Neural cell (in vitro differentiated cells): ENCODE measurements at regions not wholly inside any gene's neighbourhood (a gene's known extent, or its start where the extent isn't known, plus 50 kb on each side); places are given as distances from the start of the nearest gene placed in this dataset.

Experiments
- H2AFZ ChIP-seq: fragments of 200-600, 300-800 bp; sonication (generic), shearing (Covaris generic); 2 replicates; pipeline ENCODE4 v1.6.0; 2014; ENCODE audit warnings: low read depth, mild to moderate bottlenecking, antibody characterized with exemption, low read length, moderate library complexity
- H3F3A ChIP-seq: fragments of 200-600 bp; shearing (Covaris generic); 2 replicates; pipeline ENCODE4 v1.6.1; 2016; ENCODE audit warnings: mild to moderate bottlenecking, moderate library complexity, mixed read lengths, antibody characterized with exemption, low read length; ENCODE audit not compliant: insufficient read depth, poor library complexity, severe bottlenecking
- H3K27ac ChIP-seq: fragments of 200-600, 300-800 bp; sonication (generic), shearing (Covaris generic); 2 replicates; pipeline ENCODE4 v1.5.1; 2014; ENCODE audit warnings: mild to moderate bottlenecking, low read length, moderate library complexity
- H3K27me3 ChIP-seq: fragments of 300-800, 200-600 bp; sonication (generic), shearing (Covaris generic); 2 replicates; pipeline ENCODE4 v1.6.0; 2014; ENCODE audit warnings: mild to moderate bottlenecking, low read depth, low read length, moderate library complexity; ENCODE audit not compliant: insufficient read depth
- H3K36me3 ChIP-seq: fragments of 300-800, 200-600 bp; sonication (generic), shearing (Covaris generic); 2 replicates; pipeline ENCODE4 v1.5.1; 2014; ENCODE audit warnings: mild to moderate bottlenecking, antibody characterized with exemption, low read length, moderate library complexity; ENCODE audit not compliant: insufficient read depth
- H3K4me2 ChIP-seq: fragments of 300-800, 200-600 bp; sonication (generic), shearing (Covaris generic); 2 replicates; pipeline ENCODE4 v1.6.0; 2014; ENCODE audit warnings: mild to moderate bottlenecking, low read length
- H3K4me3 ChIP-seq: fragments of 300-800, 200-600 bp; sonication (generic), shearing (Covaris generic); 2 replicates; pipeline ENCODE4 v1.5.1; 2014; ENCODE audit warnings: mild to moderate bottlenecking, low read length, moderate library complexity
- H3K79me2 ChIP-seq: fragments of 200-600 bp; shearing (Covaris generic); replicated peaks from 2 replicates; pipeline ENCODE4 v1.6.0; 2014; ENCODE audit warnings: mild to moderate bottlenecking, low read length, moderate library complexity; ENCODE audit not compliant: insufficient read depth
- H3K9ac ChIP-seq: fragments of 300-800, 200-600 bp; sonication (generic), shearing (Covaris generic); 2 replicates; pipeline ENCODE4 v1.6.1; 2016; ENCODE audit warnings: mild to moderate bottlenecking, low read length, mixed read lengths
- H3K9me2 ChIP-seq: fragments of 200-600 bp; shearing (Covaris generic); 2 replicates; pipeline ENCODE4 v1.6.1; 2016; ENCODE audit warnings: mild to moderate bottlenecking, low read length, mixed read lengths; ENCODE audit not compliant: insufficient read depth
- H3K9me3 ChIP-seq: fragments of 200-600, 300-800 bp; sonication (generic), shearing (Covaris generic); 2 replicates; pipeline ENCODE4 v1.6.1; 2016; ENCODE audit warnings: mild to moderate bottlenecking, mixed run types, low read length, moderate library complexity, mixed read lengths
- H4K20me1 ChIP-seq: fragments of 200-600 bp; shearing (Covaris generic); 2 replicates; pipeline ENCODE4 v1.6.1; 2016; ENCODE audit warnings: mild to moderate bottlenecking, mixed run types; ENCODE audit not compliant: insufficient read depth
- CTCF ChIP-seq: fragments of 450-650 bp; IDR thresholded peaks from 2 replicates; pipeline ENCODE4 v1.5.1; 2014; ENCODE audit warnings: antibody characterized with exemption, mild to moderate bottlenecking, moderate library complexity; ENCODE audit not compliant: poor library complexity, severe bottlenecking
- EP300 ChIP-seq: fragments of 450-650 bp; conservative IDR thresholded peaks from 2 replicates; pipeline ENCODE4 v1.6.1; 2014; ENCODE audit warnings: antibody characterized with exemption, mild to moderate bottlenecking, moderate library complexity; ENCODE audit not compliant: poor library complexity, severe bottlenecking
- EZH2 ChIP-seq: fragments of 200-600, 300-800 bp; shearing (Covaris generic), sonication (generic); IDR thresholded peaks from 2 replicates; pipeline ENCODE4 v1.6.1; 2014; ENCODE audit warnings: antibody characterized with exemption, low read length, borderline replicate concordance, mild to moderate bottlenecking; ENCODE audit not compliant: insufficient read depth, poor library complexity, severe bottlenecking
- MXI1 ChIP-seq: fragments of 450-650 bp; conservative IDR thresholded peaks from 2 replicates; pipeline ENCODE4 v1.6.1; 2014; ENCODE audit warnings: antibody characterized with exemption, mild to moderate bottlenecking; ENCODE audit not compliant: poor library complexity, severe bottlenecking
- POLR2AphosphoS5 ChIP-seq: IDR thresholded peaks from 2 replicates; pipeline ENCODE4 v1.6.1; 2012
- RAD21 ChIP-seq: fragments of 450-650 bp; conservative IDR thresholded peaks from 2 replicates; pipeline ENCODE4 v1.6.1; 2014; ENCODE audit warnings: antibody characterized with exemption, mild to moderate bottlenecking, moderate library complexity
- SMC3 ChIP-seq: fragments of 450-650 bp; conservative IDR thresholded peaks from 2 replicates; pipeline ENCODE4 v1.6.1; 2014; ENCODE audit warnings: antibody characterized with exemption, mild to moderate bottlenecking, moderate library complexity; ENCODE audit not compliant: poor library complexity
- TAF1 ChIP-seq: IDR thresholded peaks from 2 replicates; pipeline ENCODE4 v1.6.1; 2012; ENCODE audit warnings: low read depth
- TF ChIP-seq, protein P1 (sequence below): IDR thresholded peaks from 2 replicates; pipeline ENCODE4 v1.6.1; 2012; ENCODE audit warnings: borderline replicate concordance

GRCh38 chr5:155389498-155389897 lies 375.9 kb downstream of the KIF4B start:
- Histone ChIP-seq H3K79me2 (no peaks in the 10 kb centered on the region), H3K27me3 (no peaks in the 10 kb centered on the region), H3F3A (no peaks in the 10 kb centered on the region), H3K36me3 (no peaks in the 10 kb centered on the region), H2AFZ (no peak overlapping the region), H3K9me2 (no peaks in the 10 kb centered on the region), H3K27ac (no peak overlapping the region), H4K20me1 (no peaks in the 10 kb centered on the region), H3K9me3 (no peaks in the 10 kb centered on the region), H3K9ac (no peak overlapping the region), H3K4me2 (no peak overlapping the region), H3K4me3 (no peak overlapping the region)
- TF ChIP-seq CTCF, result no peak
- no peak for TF ChIP-seq EP300
- TF ChIP-seq POLR2AphosphoS5, result no peak
- TF ChIP-seq RAD21, result no peak
- TF ChIP-seq MXI1, result no peak
- no peak for TF ChIP-seq SMC3
- TF ChIP-seq, protein P1, sequence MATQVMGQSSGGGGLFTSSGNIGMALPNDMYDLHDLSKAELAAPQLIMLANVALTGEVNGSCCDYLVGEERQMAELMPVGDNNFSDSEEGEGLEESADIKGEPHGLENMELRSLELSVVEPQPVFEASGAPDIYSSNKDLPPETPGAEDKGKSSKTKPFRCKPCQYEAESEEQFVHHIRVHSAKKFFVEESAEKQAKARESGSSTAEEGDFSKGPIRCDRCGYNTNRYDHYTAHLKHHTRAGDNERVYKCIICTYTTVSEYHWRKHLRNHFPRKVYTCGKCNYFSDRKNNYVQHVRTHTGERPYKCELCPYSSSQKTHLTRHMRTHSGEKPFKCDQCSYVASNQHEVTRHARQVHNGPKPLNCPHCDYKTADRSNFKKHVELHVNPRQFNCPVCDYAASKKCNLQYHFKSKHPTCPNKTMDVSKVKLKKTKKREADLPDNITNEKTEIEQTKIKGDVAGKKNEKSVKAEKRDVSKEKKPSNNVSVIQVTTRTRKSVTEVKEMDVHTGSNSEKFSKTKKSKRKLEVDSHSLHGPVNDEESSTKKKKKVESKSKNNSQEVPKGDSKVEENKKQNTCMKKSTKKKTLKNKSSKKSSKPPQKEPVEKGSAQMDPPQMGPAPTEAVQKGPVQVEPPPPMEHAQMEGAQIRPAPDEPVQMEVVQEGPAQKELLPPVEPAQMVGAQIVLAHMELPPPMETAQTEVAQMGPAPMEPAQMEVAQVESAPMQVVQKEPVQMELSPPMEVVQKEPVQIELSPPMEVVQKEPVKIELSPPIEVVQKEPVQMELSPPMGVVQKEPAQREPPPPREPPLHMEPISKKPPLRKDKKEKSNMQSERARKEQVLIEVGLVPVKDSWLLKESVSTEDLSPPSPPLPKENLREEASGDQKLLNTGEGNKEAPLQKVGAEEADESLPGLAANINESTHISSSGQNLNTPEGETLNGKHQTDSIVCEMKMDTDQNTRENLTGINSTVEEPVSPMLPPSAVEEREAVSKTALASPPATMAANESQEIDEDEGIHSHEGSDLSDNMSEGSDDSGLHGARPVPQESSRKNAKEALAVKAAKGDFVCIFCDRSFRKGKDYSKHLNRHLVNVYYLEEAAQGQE, result no peak
- TF ChIP-seq TAF1, result no peak
- TF ChIP-seq EZH2, result no peak

- TF ChIP-seq, protein P1, result no peak
- H3K4me3 ChIP-seq, result no peak overlapping the region
- H4K20me1 ChIP-seq, result no peaks in the 10 kb centered on the region
- H3K9me3 ChIP-seq, result no peaks in the 10 kb centered on the region
- H2AFZ ChIP-seq, result no peak overlapping the region
- no peaks in the 10 kb centered on the region for H3F3A ChIP-seq
- no peak overlapping the region for H3K9ac ChIP-seq
- H3K27ac ChIP-seq, result no peak overlapping the region
- no peak overlapping the region for H3K4me2 ChIP-seq
- no peaks in the 10 kb centered on the region for H3K9me2 ChIP-seq
- H3K27me3 ChIP-seq, result no peaks in the 10 kb centered on the region
- H3K36me3 ChIP-seq, result no peaks in the 10 kb centered on the region
- H3K79me2 ChIP-seq, result no peaks in the 10 kb centered on the region
Measured at GRCh38 chr5:155394727-155395126, 381.2 kb downstream of the KIF4B start.
